ENCODE measurements at regions not wholly inside any gene's neighbourhood (a gene's known extent, or its start where the extent isn't known, plus 50 kb on each side); places are given as distances from the start of the nearest gene placed in this dataset.

- intact Hi-C loops (cut with micrococcal nuclease): no loop called here
- peaks cover 92% of the 10 kb centered on the region for H3K27me3 ChIP-seq (ENCODE audit: low read depth)
- no peaks in the 10 kb centered on the region for H3K36me3 ChIP-seq
- no peaks in the 10 kb centered on the region for H3K9me3 ChIP-seq (replicated peaks)
- H3K4me1 ChIP-seq: no peaks in the 10 kb centered on the region
- no peak for DNase-seq
- no peak for TF ChIP-seq CTCF (IDR thresholded peaks at IDR 0.05; ENCODE audit: borderline replicate concordance)
- H3K4me3 ChIP-seq: no peak overlapping the region
- H3K27ac ChIP-seq (replicated peaks): no peak overlapping the region
Measured at GRCh38 chr5:1703352-1704050, 96.1 kb downstream of the MRPL36 start.

GRCh38 chr5:1702318-1702717 lies 97.3 kb downstream of the MRPL36 start:
- no peak for TF ChIP-seq CTCF (IDR thresholded peaks at IDR 0.05; ENCODE audit: borderline replicate concordance)
- intact Hi-C loops (cut with micrococcal nuclease): no loop called here
- Histone ChIP-seq H3K4me3 (no peak overlapping the region), H3K27ac (replicated peaks) (no peak overlapping the region), H3K9me3 (replicated peaks) (no peaks in the 10 kb centered on the region), H3K4me1 (no peaks in the 10 kb centered on the region), H3K36me3 (no peaks in the 10 kb centered on the region), H3K27me3 (ENCODE audit: low read depth) (peaks cover 80% of the 10 kb centered on the region)
- no peak for DNase-seq

GRCh38 chr5:1701884-1702283 lies 97.8 kb downstream of the MRPL36 start:
- TF ChIP-seq CTCF (IDR thresholded peaks at IDR 0.05; ENCODE audit: borderline replicate concordance): no peak
- Histone ChIP-seq H3K4me3 (no peak overlapping the region), H3K36me3 (no peaks in the 10 kb centered on the region), H3K27ac (replicated peaks) (no peak overlapping the region), H3K9me3 (replicated peaks) (no peaks in the 10 kb centered on the region), H3K27me3 (ENCODE audit: low read depth) (peaks cover 76% of the 10 kb centered on the region), H3K4me1 (no peaks in the 10 kb centered on the region)
- intact Hi-C loops (cut with micrococcal nuclease): no loop called here
- no peak for DNase-seq

- Histone ChIP-seq H3K27me3 (ENCODE audit: low read depth) (peaks cover 74% of the 10 kb centered on the region), H3K36me3 (no peaks in the 10 kb centered on the region), H3K27ac (replicated peaks) (no peak overlapping the region), H3K9me3 (replicated peaks) (no peaks in the 10 kb centered on the region), H3K4me1 (no peaks in the 10 kb centered on the region), H3K4me3 (no peak overlapping the region)
- no peak for TF ChIP-seq CTCF (IDR thresholded peaks at IDR 0.05; ENCODE audit: borderline replicate concordance)
- intact Hi-C loops (cut with micrococcal nuclease): no loop called here
- no peak for DNase-seq
Measured at GRCh38 chr5:1701216-1701864, 98.3 kb downstream of the MRPL36 start.

GRCh38 chr5:1699394-1699793 lies 100.2 kb downstream of the MRPL36 start:
- Histone ChIP-seq H3K4me1 (no peaks in the 10 kb centered on the region), H3K9me3 (replicated peaks) (no peaks in the 10 kb centered on the region), H3K4me3 (no peak overlapping the region), H3K27me3 (ENCODE audit: low read depth) (peaks cover 57% of the 10 kb centered on the region), H3K27ac (replicated peaks) (no peak overlapping the region), H3K36me3 (no peaks in the 10 kb centered on the region)
- intact Hi-C loops (cut with micrococcal nuclease): no loop called here
- DNase-seq: no peak
- no peak for TF ChIP-seq CTCF (IDR thresholded peaks at IDR 0.05; ENCODE audit: borderline replicate concordance)
